ENCODE measurements at regions not wholly inside any gene's neighbourhood (a gene's known extent, or its start where the extent isn't known, plus 50 kb on each side); places are given as distances from the start of the nearest gene placed in this dataset.

DNA sequence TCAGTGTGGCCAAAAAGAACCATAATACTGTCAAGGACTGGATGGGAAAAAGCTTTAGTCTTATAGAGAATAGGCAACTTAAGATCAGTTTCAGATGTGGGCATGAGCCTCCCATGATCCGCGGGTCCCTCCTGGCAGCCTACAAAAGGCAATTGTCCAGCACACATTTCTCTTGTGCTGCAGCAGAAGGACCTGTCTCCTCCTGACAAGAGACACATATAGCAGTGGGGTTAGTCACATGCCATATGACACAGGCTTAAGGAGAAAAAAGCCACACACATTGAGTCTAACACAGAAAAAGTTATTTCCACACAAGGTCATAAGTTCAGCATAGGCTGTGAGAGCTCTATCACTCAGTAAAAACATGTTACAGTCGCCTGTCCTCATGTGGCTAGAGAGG is 1378.7 kb upstream of the PRR20A start:
- H3K4me3 ChIP-seq, result no peak overlapping the region
- H3K27me3 ChIP-seq (ENCODE audit: control insufficient read depth in 3 of 3, insufficient read depth in 3 of 3, low read length in 2 of 3), result no peaks in the 10 kb centered on the region
- no peak overlapping the region for H3K9ac ChIP-seq (ENCODE audit: insufficient read depth in 1 of 2, low read length in 2 of 2)
- DNase-seq (peak in 1 of 3 donors; percentile 1), ATAC-seq (ENCODE audit: insufficient read depth, low FRiP score) (no peak)
- H3K4me1 ChIP-seq (ENCODE audit: control insufficient read depth in 5 of 5, insufficient read depth in 5 of 5, low read length in 5 of 5), result no peaks in the 10 kb centered on the region
- no peaks in the 10 kb centered on the region for H3K9me3 ChIP-seq (ENCODE audit: control insufficient read depth in 4 of 4, insufficient read depth in 3 of 4, low read length in 3 of 4)
- no peak overlapping the region for H3K27ac ChIP-seq (ENCODE audit: low read depth in 1 of 2, low read length in 1 of 2)
- WGBS, 2 donors, result 80% methylated on average over 3 of the region's 3 CpGs
- TF ChIP-seq CTCF (IDR thresholded peaks at IDR 0.05; ENCODE audit: control extremely low read depth, extremely low read depth), result no peak
- no peaks in the 10 kb centered on the region for H3K36me3 ChIP-seq (ENCODE audit: control insufficient read depth in 4 of 4, insufficient read depth in 4 of 4, low read length in 4 of 4)

DNA sequence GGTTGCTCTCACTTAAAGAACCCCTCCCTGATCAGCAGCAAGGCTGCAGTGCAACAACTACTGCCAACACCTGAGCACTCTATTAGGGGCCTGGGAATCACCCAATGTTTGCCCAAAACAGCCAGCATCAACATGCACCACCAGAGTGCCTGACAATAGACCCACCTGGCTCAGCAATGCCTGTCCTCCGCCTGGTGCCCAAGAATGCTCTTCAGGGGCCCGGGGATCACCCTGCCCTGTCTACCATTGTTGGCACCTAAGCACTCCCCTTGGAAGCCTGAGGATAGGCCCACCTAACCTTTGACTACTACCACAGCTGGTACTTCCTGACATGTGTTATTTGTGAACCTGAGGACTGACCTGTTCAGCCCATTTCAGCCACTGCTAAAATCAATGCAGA is 1363.1 kb upstream of the PRR20A start:
- H3K4me3 ChIP-seq, result no peak overlapping the region
- 81 to 86% methylated on average over 2 of the region's 2 CpGs for WGBS, 2 donors
- DNase-seq, result no peak
- no peaks in the 10 kb centered on the region for H3K27me3 ChIP-seq (ENCODE audit: control insufficient read depth in 3 of 3, insufficient read depth in 3 of 3, low read length in 2 of 3)
- H3K36me3 ChIP-seq (ENCODE audit: control insufficient read depth in 4 of 4, insufficient read depth in 4 of 4, low read length in 4 of 4), result no peaks in the 10 kb centered on the region
- peaks cover 0 to 2% (median 0%) of the 10 kb centered on the region in 4 donors for H3K9me3 ChIP-seq (ENCODE audit: control insufficient read depth in 4 of 4, insufficient read depth in 3 of 4, low read length in 3 of 4)
- no peak overlapping the region for H3K27ac ChIP-seq (ENCODE audit: low read depth in 1 of 2, low read length in 1 of 2)
- no peak for TF ChIP-seq CTCF (IDR thresholded peaks at IDR 0.05; ENCODE audit: control extremely low read depth, extremely low read depth)
- ATAC-seq (ENCODE audit: insufficient read depth, low FRiP score), result no peak
- no peak overlapping the region for H3K9ac ChIP-seq (ENCODE audit: insufficient read depth in 1 of 2, low read length in 2 of 2)
- H3K4me1 ChIP-seq (ENCODE audit: control insufficient read depth in 5 of 5, insufficient read depth in 5 of 5, low read length in 5 of 5), result no peaks in the 10 kb centered on the region

GRCh38 chr13:55783841-55784240 is 1356.9 kb upstream of the PRR20A start:
- H3K27me3 ChIP-seq (ENCODE audit: control insufficient read depth in 3 of 3, insufficient read depth in 3 of 3, low read length in 2 of 3), result no peaks in the 10 kb centered on the region

More at GRCh38 chr13:55783841-55784240, 1356.9 kb upstream of the PRR20A start:
- H3K4me1 ChIP-seq (ENCODE audit: control insufficient read depth in 5 of 5, insufficient read depth in 5 of 5, low read length in 5 of 5), result no peaks in the 10 kb centered on the region
- no peak for TF ChIP-seq CTCF (IDR thresholded peaks at IDR 0.05; ENCODE audit: control extremely low read depth, extremely low read depth)
- H3K9me3 ChIP-seq (ENCODE audit: control insufficient read depth in 4 of 4, insufficient read depth in 3 of 4, low read length in 3 of 4), result no peaks in the 10 kb centered on the region
- WGBS, 2 donors, result 48 to 54% methylated on average over 1 of the region's 1 CpG
- H3K4me3 ChIP-seq, result no peak overlapping the region
- H3K36me3 ChIP-seq (ENCODE audit: control insufficient read depth in 4 of 4, insufficient read depth in 4 of 4, low read length in 4 of 4), result no peaks in the 10 kb centered on the region
- H3K9ac ChIP-seq (ENCODE audit: insufficient read depth in 1 of 2, low read length in 2 of 2), result no peak overlapping the region
- ATAC-seq (ENCODE audit: insufficient read depth, low FRiP score) (no peak), DNase-seq (no peak)
- no peak overlapping the region for H3K27ac ChIP-seq (ENCODE audit: low read depth in 1 of 2, low read length in 1 of 2)

Measured in lung (tissue), 11 donors.